Neural cell (in vitro differentiated cells): ENCODE measurements at regions not wholly inside any gene's neighbourhood (a gene's known extent, or its start where the extent isn't known, plus 50 kb on each side); places are given as distances from the start of the nearest gene placed in this dataset.

ENCODE experiments used
- EP300 ChIP-seq: fragments of 450-650 bp; conservative IDR thresholded peaks from 2 replicates; pipeline ENCODE4 v1.6.1; 2014; ENCODE audit warnings: antibody characterized with exemption, mild to moderate bottlenecking, moderate library complexity; ENCODE audit not compliant: poor library complexity, severe bottlenecking
- EZH2 ChIP-seq: fragments of 200-600, 300-800 bp; shearing (Covaris generic), sonication (generic); IDR thresholded peaks from 2 replicates; pipeline ENCODE4 v1.6.1; 2014; ENCODE audit warnings: antibody characterized with exemption, low read length, borderline replicate concordance, mild to moderate bottlenecking; ENCODE audit not compliant: insufficient read depth, poor library complexity, severe bottlenecking
- POLR2AphosphoS5 ChIP-seq: IDR thresholded peaks from 2 replicates; pipeline ENCODE4 v1.6.1; 2012
- SMC3 ChIP-seq: fragments of 450-650 bp; conservative IDR thresholded peaks from 2 replicates; pipeline ENCODE4 v1.6.1; 2014; ENCODE audit warnings: antibody characterized with exemption, mild to moderate bottlenecking, moderate library complexity; ENCODE audit not compliant: poor library complexity
- TAF1 ChIP-seq: IDR thresholded peaks from 2 replicates; pipeline ENCODE4 v1.6.1; 2012; ENCODE audit warnings: low read depth
- TF ChIP-seq, protein P1 (sequence below): fragments of 450-650 bp; IDR thresholded peaks from 2 replicates; pipeline ENCODE4 v1.5.1; 2014; ENCODE audit warnings: antibody characterized with exemption, mild to moderate bottlenecking, moderate library complexity; ENCODE audit not compliant: poor library complexity, severe bottlenecking

DNA sequence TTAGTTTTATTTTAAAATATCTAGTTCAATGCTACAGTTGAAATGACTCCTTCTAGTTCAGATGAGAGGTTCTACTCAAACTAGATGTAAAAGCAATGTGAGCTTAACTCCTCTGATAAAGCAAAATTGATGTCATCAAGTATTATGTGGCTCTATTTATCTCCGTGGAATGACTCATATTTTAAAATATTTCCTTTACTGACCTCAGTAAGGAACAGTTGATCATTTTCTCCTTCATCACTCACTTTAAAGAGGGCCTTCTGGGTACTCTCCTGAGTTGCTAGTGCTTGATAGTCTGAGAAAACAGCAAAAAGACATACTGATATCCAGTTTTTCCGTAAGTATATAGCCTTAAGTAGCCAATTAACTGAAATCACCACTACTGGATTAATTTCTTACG, 1099.3 kb downstream of the ROBO2 start:
- no peak for TF ChIP-seq POLR2AphosphoS5
- TF ChIP-seq, protein P1, sequence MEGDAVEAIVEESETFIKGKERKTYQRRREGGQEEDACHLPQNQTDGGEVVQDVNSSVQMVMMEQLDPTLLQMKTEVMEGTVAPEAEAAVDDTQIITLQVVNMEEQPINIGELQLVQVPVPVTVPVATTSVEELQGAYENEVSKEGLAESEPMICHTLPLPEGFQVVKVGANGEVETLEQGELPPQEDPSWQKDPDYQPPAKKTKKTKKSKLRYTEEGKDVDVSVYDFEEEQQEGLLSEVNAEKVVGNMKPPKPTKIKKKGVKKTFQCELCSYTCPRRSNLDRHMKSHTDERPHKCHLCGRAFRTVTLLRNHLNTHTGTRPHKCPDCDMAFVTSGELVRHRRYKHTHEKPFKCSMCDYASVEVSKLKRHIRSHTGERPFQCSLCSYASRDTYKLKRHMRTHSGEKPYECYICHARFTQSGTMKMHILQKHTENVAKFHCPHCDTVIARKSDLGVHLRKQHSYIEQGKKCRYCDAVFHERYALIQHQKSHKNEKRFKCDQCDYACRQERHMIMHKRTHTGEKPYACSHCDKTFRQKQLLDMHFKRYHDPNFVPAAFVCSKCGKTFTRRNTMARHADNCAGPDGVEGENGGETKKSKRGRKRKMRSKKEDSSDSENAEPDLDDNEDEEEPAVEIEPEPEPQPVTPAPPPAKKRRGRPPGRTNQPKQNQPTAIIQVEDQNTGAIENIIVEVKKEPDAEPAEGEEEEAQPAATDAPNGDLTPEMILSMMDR = no peak
- TF ChIP-seq EP300 = no peak
- no peak for TF ChIP-seq TAF1
- no peak for TF ChIP-seq SMC3
- no peak for TF ChIP-seq EZH2
